ENCODE measurements at regions not wholly inside any gene's neighbourhood (a gene's known extent, or its start where the extent isn't known, plus 50 kb on each side); places are given as distances from the start of the nearest gene placed in this dataset.

DNA sequence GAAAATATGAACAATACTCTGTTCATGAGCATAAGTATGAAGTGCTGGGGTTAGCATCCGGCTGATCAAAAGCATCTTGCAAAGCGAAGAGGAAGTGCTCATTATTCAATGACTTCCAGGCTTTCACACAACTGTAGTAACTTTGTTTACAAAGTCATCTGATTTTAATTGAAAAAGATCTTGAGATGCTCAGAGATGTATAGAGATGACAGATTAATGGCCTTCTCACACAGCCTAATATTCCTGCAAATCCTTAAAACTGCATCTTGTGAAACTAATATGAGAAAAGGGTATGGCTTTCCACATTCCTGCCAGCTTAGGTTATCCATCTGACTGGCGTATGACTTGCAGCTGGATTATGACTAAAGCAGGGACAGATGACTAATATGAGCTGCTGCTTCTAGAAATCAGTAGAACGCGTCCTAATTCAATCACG, 125.4 kb downstream of the CASP12 start:
- no peak for TF ChIP-seq POLR2A (IDR thresholded peaks at IDR 0.05)
- TF ChIP-seq, protein P1, sequence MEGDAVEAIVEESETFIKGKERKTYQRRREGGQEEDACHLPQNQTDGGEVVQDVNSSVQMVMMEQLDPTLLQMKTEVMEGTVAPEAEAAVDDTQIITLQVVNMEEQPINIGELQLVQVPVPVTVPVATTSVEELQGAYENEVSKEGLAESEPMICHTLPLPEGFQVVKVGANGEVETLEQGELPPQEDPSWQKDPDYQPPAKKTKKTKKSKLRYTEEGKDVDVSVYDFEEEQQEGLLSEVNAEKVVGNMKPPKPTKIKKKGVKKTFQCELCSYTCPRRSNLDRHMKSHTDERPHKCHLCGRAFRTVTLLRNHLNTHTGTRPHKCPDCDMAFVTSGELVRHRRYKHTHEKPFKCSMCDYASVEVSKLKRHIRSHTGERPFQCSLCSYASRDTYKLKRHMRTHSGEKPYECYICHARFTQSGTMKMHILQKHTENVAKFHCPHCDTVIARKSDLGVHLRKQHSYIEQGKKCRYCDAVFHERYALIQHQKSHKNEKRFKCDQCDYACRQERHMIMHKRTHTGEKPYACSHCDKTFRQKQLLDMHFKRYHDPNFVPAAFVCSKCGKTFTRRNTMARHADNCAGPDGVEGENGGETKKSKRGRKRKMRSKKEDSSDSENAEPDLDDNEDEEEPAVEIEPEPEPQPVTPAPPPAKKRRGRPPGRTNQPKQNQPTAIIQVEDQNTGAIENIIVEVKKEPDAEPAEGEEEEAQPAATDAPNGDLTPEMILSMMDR (IDR thresholded peaks at IDR 0.05) = no peak
